PC-3 (cell line): ENCODE measurements at regions not wholly inside any gene's neighbourhood (a gene's known extent, or its start where the extent isn't known, plus 50 kb on each side); places are given as distances from the start of the nearest gene placed in this dataset.

ENCODE experiments used
- EZH2 ChIP-seq: fragments of 300-600 bp; sonication (generic); IDR thresholded peaks from one replicate; pipeline ENCODE4 v1.6.1; 2017; ENCODE audit warnings: antibody characterized with exemption, mild to moderate bottlenecking, low read length; ENCODE audit not compliant: unreplicated experiment
- EZH2phosphoT487 ChIP-seq: fragments of 300-600 bp; sonication (generic); IDR thresholded peaks from 2 replicates; pipeline ENCODE4 v1.6.1; 2018; ENCODE audit warnings: mild to moderate bottlenecking, antibody characterized with exemption, low read length, borderline replicate concordance
- TF ChIP-seq, protein P1 (sequence below): fragments of 300-600 bp; sonication (generic); conservative IDR thresholded peaks from 2 replicates; pipeline ENCODE4 v1.5.1; 2017; ENCODE audit warnings: antibody characterized with exemption, low read depth, mild to moderate bottlenecking, low read length

DNA sequence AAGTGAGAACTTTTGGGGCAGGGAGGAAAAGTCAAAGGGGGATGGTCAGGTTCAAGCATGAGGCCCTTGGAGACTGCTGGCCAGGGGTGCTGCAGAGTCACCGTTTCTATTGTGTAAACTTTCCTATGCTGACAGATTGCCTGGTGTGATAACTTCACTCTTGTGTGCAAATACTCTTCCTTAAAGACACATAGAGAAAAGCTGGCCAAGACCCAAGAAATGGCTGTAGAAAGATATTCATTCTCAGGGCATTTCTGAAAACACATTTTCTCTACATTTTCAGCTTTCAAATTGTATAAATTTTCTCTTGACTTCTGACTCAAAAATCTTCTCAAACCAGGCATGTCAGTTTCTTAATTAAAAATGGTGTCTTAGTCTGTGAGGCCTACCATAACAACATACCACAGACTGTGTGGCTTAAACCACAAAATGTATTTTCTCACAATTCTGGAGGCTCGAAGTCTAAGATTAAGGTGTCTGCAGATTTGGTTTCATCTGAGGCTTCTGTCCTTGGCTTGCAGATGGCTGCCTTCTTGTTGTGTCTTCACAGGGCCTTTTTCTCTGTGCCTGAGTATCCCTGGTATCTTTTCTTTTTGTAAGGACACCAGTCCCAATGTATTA is 304.5 kb downstream of the KCNRG start:
- TF ChIP-seq, protein P1, sequence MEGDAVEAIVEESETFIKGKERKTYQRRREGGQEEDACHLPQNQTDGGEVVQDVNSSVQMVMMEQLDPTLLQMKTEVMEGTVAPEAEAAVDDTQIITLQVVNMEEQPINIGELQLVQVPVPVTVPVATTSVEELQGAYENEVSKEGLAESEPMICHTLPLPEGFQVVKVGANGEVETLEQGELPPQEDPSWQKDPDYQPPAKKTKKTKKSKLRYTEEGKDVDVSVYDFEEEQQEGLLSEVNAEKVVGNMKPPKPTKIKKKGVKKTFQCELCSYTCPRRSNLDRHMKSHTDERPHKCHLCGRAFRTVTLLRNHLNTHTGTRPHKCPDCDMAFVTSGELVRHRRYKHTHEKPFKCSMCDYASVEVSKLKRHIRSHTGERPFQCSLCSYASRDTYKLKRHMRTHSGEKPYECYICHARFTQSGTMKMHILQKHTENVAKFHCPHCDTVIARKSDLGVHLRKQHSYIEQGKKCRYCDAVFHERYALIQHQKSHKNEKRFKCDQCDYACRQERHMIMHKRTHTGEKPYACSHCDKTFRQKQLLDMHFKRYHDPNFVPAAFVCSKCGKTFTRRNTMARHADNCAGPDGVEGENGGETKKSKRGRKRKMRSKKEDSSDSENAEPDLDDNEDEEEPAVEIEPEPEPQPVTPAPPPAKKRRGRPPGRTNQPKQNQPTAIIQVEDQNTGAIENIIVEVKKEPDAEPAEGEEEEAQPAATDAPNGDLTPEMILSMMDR = no peak
- TF ChIP-seq EZH2phosphoT487 = no peak
- no peak for TF ChIP-seq EZH2
